Spleen (tissue), 11 donors: ENCODE measurements at regions not wholly inside any gene's neighbourhood (a gene's known extent, or its start where the extent isn't known, plus 50 kb on each side); places are given as distances from the start of the nearest gene placed in this dataset.
"Not testable (repeated sequence)": the region's sequence is repeated elsewhere in the genome, so short reads cannot be mapped to it uniquely, and the experiment has no call there.

Source experiments
- DNase-seq: peaks from one replicate; pipeline ENCODE4 v3.0.0-alpha.2; 2020
- H3K27ac ChIP-seq, 8 donors: fragments of 200-600 bp; sonication (generic) in 7 of 8; 1 replicate in 4 of 8; 2 replicates in 4 of 8; pipeline versions ENCODE4 v1.5.0 to v1.8.0; 2016 to 2021; ENCODE audit warnings: inconsistent platforms in 4 of 8, mild to moderate bottlenecking in 4 of 8, moderate library complexity in 1 of 8
- H3K27me3 ChIP-seq, 7 donors: fragments of 200-600 bp; sonication (generic) in 6 of 7; replicated peaks in 1 of 7; 1 replicate in 4 of 7; 2 replicates in 3 of 7; pipeline versions ENCODE4 v1.5.0 to v1.8.0; 2016 to 2021; ENCODE audit warnings: inconsistent platforms in 3 of 7, mild to moderate bottlenecking in 1 of 7
- H3K36me3 ChIP-seq, 6 donors: fragments of 200-600 bp; sonication (generic) in 5 of 6; 1 replicate in 4 of 6; 2 replicates in 2 of 6; pipeline versions ENCODE4 v1.5.0 to v1.8.0; 2016 to 2021; ENCODE audit warnings: inconsistent platforms in 2 of 6
- H3K4me1 ChIP-seq, 6 donors: fragments of 200-600 bp; sonication (generic) in 5 of 6; 1 replicate in 3 of 6; 2 replicates in 3 of 6; pipeline versions ENCODE4 v1.5.0 to v1.8.0; 2016 to 2021; ENCODE audit warnings: inconsistent platforms in 3 of 6
- H3K4me3 ChIP-seq, 8 donors: fragments of 200-600 bp; sonication (generic) in 7 of 8; 1 replicate in 4 of 8; 2 replicates in 4 of 8; pipeline versions ENCODE4 v1.5.0 to v1.8.0; 2016 to 2021; ENCODE audit warnings: inconsistent platforms in 4 of 8, mild to moderate bottlenecking in 4 of 8, moderate library complexity in 2 of 8
- H3K9me3 ChIP-seq, 8 donors: fragments of 200-600 bp; sonication (generic) in 7 of 8; 1 replicate in 4 of 8; 2 replicates in 4 of 8; pipeline versions ENCODE4 v1.5.0 to v1.8.0; 2016 to 2021; ENCODE audit warnings: inconsistent platforms in 4 of 8
- CTCF ChIP-seq, 11 experiments: fragments of 200-600 bp in 7 of 11; fragments of 450-650 bp in 4 of 11; sonication (generic) in 4 of 11; IDR thresholded peaks in 8 of 11; conservative IDR thresholded peaks in 3 of 11; 1 replicate in 7 of 11; 2 replicates in 4 of 11; pipeline versions ENCODE4 v1.4.0 to v1.8.0; 2016 to 2021; ENCODE audit warnings: antibody characterized with exemption in 11 of 11, inconsistent platforms in 4 of 11, mild to moderate bottlenecking in 1 of 11
- POLR2A ChIP-seq, 3 donors: fragments of 450-650 bp; IDR thresholded peaks; one replicate each; pipeline ENCODE4 v1.5.1; 2017; ENCODE audit warnings: antibody characterized with exemption in 3 of 3, mild to moderate bottlenecking in 1 of 3
- POLR2AphosphoS5 ChIP-seq, 3 donors: sonication (generic); formaldehyde crosslinking; IDR thresholded peaks; one replicate each; pipeline ENCODE4 v1.5.1; 2017; ENCODE audit warnings: antibody characterized with exemption in 3 of 3
- WGBS, 5 donors: extraction: QIAGEN DNeasy Blood & Tissue Kit in 3 of 5; methylation state at CpG; one replicate each; pipeline versions ENCODE4 v1.1.5 to v1.1.7; 2013 to 2018; 5-methylcytosine and 5-hydroxymethylcytosine counted together
- intact Hi-C: fragments of 100-400 bp; cut with DNase I; formaldehyde crosslinking; loops from one replicate; pipeline ENCODE4 v1.15.0; 2023; ENCODE audit warnings: low total_unique reads
- donor health status: healthy with polysubstance abuse.
- donor health status: DM: no; HTN: no; CAD: no; lungs with moderate emphysema.
- donor health status: DM: no; HTN: no; CAD: no.
- donor health status: Bipolar disorder and iron deficiency.
- donor health status: healthy.
- donor health status: DM: no; HTN: no; CAD: no.
- donor health status: DM: yes; HTN: yes; CAD: no.

DNA sequence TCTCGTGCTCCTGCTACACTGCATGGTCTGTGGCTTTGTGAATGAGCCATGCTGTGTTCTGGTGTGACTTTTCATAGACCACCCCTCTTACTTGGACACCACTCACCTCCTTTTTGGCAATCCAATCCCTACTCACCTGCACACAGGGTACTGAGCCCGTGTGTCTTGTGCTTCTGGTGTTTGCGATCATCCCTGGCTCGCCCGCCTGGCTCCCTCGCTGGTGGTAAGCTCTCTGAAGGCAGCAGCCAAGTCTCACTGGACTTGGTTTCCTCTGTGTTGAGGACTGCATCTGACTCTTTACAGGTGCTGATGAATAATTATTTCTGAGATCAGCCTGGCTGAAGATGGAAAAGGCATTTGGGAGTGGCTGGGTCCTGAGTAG lies 276.8 kb downstream of the TSN start:
- Histone ChIP-seq H3K27me3 (no peaks in the 10 kb centered on the region), H3K9me3 (no peaks in the 10 kb centered on the region), H3K36me3 (no peaks in the 10 kb centered on the region), H3K4me3 (no peak overlapping the region), H3K4me1 (peaks cover 0 to 10% (median 3%) of the 10 kb centered on the region in 6 donors), H3K27ac (no peak overlapping the region)
- TF ChIP-seq POLR2AphosphoS5 (IDR thresholded peaks at IDR 0.05) (no peak), CTCF (IDR thresholded peaks at IDR 0.05 in 8 of 11, conservative IDR thresholded peaks at IDR 0.05 in 3 of 11) (no peak), POLR2A (IDR thresholded peaks at IDR 0.05) (no peak)
- WGBS, 5 donors: 78 to 82% (median 78%) methylated on average over 6 of the region's 6 CpGs
- DNase-seq: no peak
- intact Hi-C loops: no loop called here

DNA sequence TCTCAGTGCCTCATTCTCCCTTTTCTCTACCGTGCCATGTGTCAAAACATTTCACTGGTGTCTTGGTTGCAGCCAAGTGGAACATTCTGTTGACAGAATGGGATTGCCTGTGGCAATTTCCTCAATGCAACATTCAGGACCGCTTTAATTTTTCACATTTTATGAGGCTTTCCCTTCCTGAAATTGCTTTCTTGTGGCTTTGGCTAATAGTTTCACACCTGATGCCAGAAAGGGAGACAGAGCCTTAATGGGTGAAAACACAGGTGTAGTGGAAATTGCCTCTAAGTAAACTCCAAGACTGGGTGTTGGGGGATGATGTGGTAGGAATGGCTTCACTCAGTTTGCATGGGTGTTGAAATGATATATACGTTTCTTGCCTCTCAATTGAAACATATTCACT lies 278.3 kb downstream of the TSN start:
- TF ChIP-seq POLR2A (IDR thresholded peaks at IDR 0.05): no peak
- no peak for TF ChIP-seq CTCF (IDR thresholded peaks at IDR 0.05 in 8 of 11, conservative IDR thresholded peaks at IDR 0.05 in 3 of 11)
- TF ChIP-seq POLR2AphosphoS5 (IDR thresholded peaks at IDR 0.05): no peak
- Histone ChIP-seq H3K9me3 (no peaks in the 10 kb centered on the region), H3K4me1 (peaks cover 0 to 10% (median 3%) of the 10 kb centered on the region in 6 donors), H3K36me3 (no peaks in the 10 kb centered on the region), H3K27ac (no peak overlapping the region), H3K4me3 (no peak overlapping the region), H3K27me3 (no peaks in the 10 kb centered on the region)
- no peak for DNase-seq
- intact Hi-C loops: no loop called here
- 74 to 90% (median 77%) methylated on average over 3 of the region's 3 CpGs for WGBS, 5 donors

GRCh38 chr2:122034344-122034743 lies 278.9 kb downstream of the TSN start:
- no peak overlapping the region for H3K27ac ChIP-seq
- no peak overlapping the region for H3K4me3 ChIP-seq
- no peak for DNase-seq
- 80 to 86% (median 85%) methylated on average over 5 of the region's 5 CpGs for WGBS, 5 donors
- no peaks in the 10 kb centered on the region for H3K27me3 ChIP-seq
- H3K9me3 ChIP-seq: peaks cover 0 to 3% (median 0%) of the 10 kb centered on the region in 8 donors
- no peaks in the 10 kb centered on the region for H3K36me3 ChIP-seq
- TF ChIP-seq POLR2A (IDR thresholded peaks at IDR 0.05): no peak
- TF ChIP-seq POLR2AphosphoS5 (IDR thresholded peaks at IDR 0.05): no peak
- no peak for TF ChIP-seq CTCF (IDR thresholded peaks at IDR 0.05 in 8 of 11, conservative IDR thresholded peaks at IDR 0.05 in 3 of 11)
- intact Hi-C loops: no loop called here
- H3K4me1 ChIP-seq: peaks cover 0 to 10% (median 3%) of the 10 kb centered on the region in 6 donors

- H3K27ac ChIP-seq: no peak overlapping the region
- whole genome bisulfite sequencing, 5 donors: 32 to 38% (median 35%) methylated on average over 4 of the region's 4 CpGs
- H3K27me3 ChIP-seq: no peaks in the 10 kb centered on the region
- H3K9me3 ChIP-seq: peaks cover 0 to 8% (median 0%) of the 10 kb centered on the region in 8 donors
- intact Hi-C loops: no loop called here
- TF ChIP-seq POLR2A (IDR thresholded peaks at IDR 0.05) (no peak), CTCF (IDR thresholded peaks at IDR 0.05 in 8 of 11, conservative IDR thresholded peaks at IDR 0.05 in 3 of 11) (no peak), POLR2AphosphoS5 (IDR thresholded peaks at IDR 0.05) (no peak)
- H3K4me3 ChIP-seq: no peak overlapping the region
- DNase-seq: no peak
- H3K4me1 ChIP-seq: peaks cover 0 to 10% (median 3%) of the 10 kb centered on the region in 6 donors
- H3K36me3 ChIP-seq: no peaks in the 10 kb centered on the region
These were observed 279.3 kb downstream of the TSN start for GRCh38 chr2:122034777-122035176.

DNA sequence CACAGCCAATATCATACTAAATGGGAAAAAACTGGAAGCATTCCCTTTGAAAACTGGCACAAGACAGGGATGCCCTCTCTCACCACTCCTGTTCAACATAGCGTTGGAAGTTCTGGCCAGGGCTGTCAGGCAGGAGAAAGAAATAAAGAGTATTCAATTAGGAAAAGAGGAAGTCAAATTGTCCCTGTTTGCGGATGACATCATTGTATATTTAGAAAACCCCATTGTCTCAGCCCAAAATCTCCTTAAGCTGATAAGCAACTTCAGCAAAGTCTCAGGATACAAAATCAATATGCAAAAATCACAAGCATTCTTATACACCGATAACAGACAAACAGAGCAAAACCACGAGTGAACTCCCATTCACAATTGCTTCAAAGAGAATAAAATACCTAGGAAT lies 283.4 kb downstream of the TSN start:
- WGBS, 5 donors: 80 to 88% (median 85%) methylated on average over 4 of the region's 4 CpGs
- H3K4me3 ChIP-seq, intact Hi-C loops, H3K4me1 ChIP-seq, H3K27ac ChIP-seq, H3K36me3 ChIP-seq, DNase-seq, H3K27me3 ChIP-seq: not testable (repeated sequence)
- H3K9me3 ChIP-seq: peaks cover 0 to 12% (median 0%) of the 10 kb centered on the region in 8 donors
